HepG2 (cell line): ENCODE measurements at regions not wholly inside any gene's neighbourhood (a gene's known extent, or its start where the extent isn't known, plus 50 kb on each side); places are given as distances from the start of the nearest gene placed in this dataset.

Experiments
- ATAC-seq: fragments of 200-7000 bp; cut with Tn5 transposase; 3 replicates; pipeline ENCODE4 v1.9.1; 2020; ENCODE audit warnings: mild to moderate bottlenecking, moderate library complexity
- BruUV-seq: library from RNA; stranded (reverse); fragments of 400-500 nt; replicated peaks from 2 replicates; lab custom pipeline; 2021; lab: Mats Ljungman, UMichigan
- CTCF ChIA-PET: fragments of 300-600 bp; formaldehyde crosslinking; extraction: SDS; loops from one replicate; lab custom pipeline; 2021; ENCODE audit warnings: low total read pairs, inconsistent platforms, low intra/inter-chr PET ratio; lab: Yijun Ruan, JAX
- POLR2A ChIA-PET: fragments of 350-600 bp; sonication (Branson Sonifier 250); formaldehyde crosslinking; loops from one replicate; lab custom pipeline; 2020; ENCODE audit warnings: antibody characterized with exemption, inconsistent platforms; lab: Yijun Ruan, JAX
- DNase-seq: peaks from one replicate; pipeline ENCODE4 v3.0.0-alpha.2; 2015; ENCODE audit warnings: low spot score
- FAIRE-seq: peaks from 3 replicates; lab custom pipeline; 2011; peaks lifted over from hg19 to GRCh38; lab: Jason Lieb, UNC
- H2AFZ ChIP-seq: one replicate; pipeline ENCODE4 v1.6.1; 2011; ENCODE audit warnings: low read length, inconsistent platforms
- H3K27ac ChIP-seq: fragments of 300-600 bp; 3 replicates; pipeline ENCODE4 v1.8.0; 2011; ENCODE audit warnings: mixed run types, mild to moderate bottlenecking, mixed read lengths, low read length, inconsistent platforms; ENCODE audit not compliant: insufficient read depth; ENCODE audit errors: extremely low read length
- H3K27me3 ChIP-seq, 2 experiments: fragments of 200-600 bp in 1 of 2; 2 replicates in 1 of 2; 3 replicates in 1 of 2; pipeline versions ENCODE4 v1.6.0 to v1.8.0; 2011; ENCODE audit warnings: low read length in 2 of 2, mild to moderate bottlenecking in 2 of 2, moderate library complexity in 2 of 2, inconsistent platforms in 1 of 2; ENCODE audit not compliant: insufficient read depth in 2 of 2, control insufficient read depth in 1 of 2
- H3K36me3 ChIP-seq, 2 experiments: fragments of 200-600 bp in 1 of 2; replicated peaks in 1 of 2; 2 replicates in 1 of 2; 3 replicates in 1 of 2; pipeline versions ENCODE4 v1.5.1 to v1.8.0; 2011; ENCODE audit warnings: low read length in 2 of 2, inconsistent platforms in 1 of 2; ENCODE audit not compliant: insufficient read depth in 2 of 2, control insufficient read depth in 1 of 2
- H3K4me1 ChIP-seq: 2 replicates; pipeline ENCODE4 v1.5.1; 2012; ENCODE audit warnings: low read length, inconsistent platforms; ENCODE audit not compliant: insufficient read depth
- H3K4me2 ChIP-seq: 2 replicates; pipeline ENCODE4 v1.6.0; 2011; ENCODE audit warnings: low read depth, low read length, inconsistent platforms
- H3K4me3 ChIP-seq, 3 experiments: fragments of 200-600 bp in 1 of 3; sonication (generic), shearing (Covaris generic) in 1 of 3; replicated peaks in 1 of 3; 2 replicates each; pipeline ENCODE4 v1.5.1; 2011 to 2016; ENCODE audit warnings: low read length in 3 of 3, inconsistent platforms in 2 of 3, low read depth in 2 of 3, mild to moderate bottlenecking in 2 of 3, control low read depth in 1 of 3, mixed read lengths in 1 of 3; ENCODE audit not compliant: insufficient read depth in 1 of 3
- H3K79me2 ChIP-seq: one replicate; pipeline ENCODE4 v1.6.1; 2011; ENCODE audit warnings: low read length, inconsistent platforms; ENCODE audit not compliant: insufficient read depth
- H3K9ac ChIP-seq: 2 replicates; pipeline ENCODE4 v1.6.0; 2011; ENCODE audit warnings: mild to moderate bottlenecking, low read depth, low read length, inconsistent platforms; ENCODE audit not compliant: insufficient read depth
- H3K9me3 ChIP-seq: 2 replicates; pipeline ENCODE4 v1.5.1; 2012; ENCODE audit warnings: mild to moderate bottlenecking, low read length
- H4K20me1 ChIP-seq: 2 replicates; pipeline ENCODE4 v1.6.0; 2011; ENCODE audit warnings: inconsistent platforms, mild to moderate bottlenecking, low read length, moderate library complexity; ENCODE audit not compliant: insufficient read depth
- ASH2L ChIP-seq: fragments of 300-600, 200-600 bp; sonication (generic); IDR thresholded peaks from 2 replicates; pipeline ENCODE4 v1.7.0; 2017; ENCODE audit warnings: low read depth, mild to moderate bottlenecking, moderate library complexity, mixed read lengths, low read length; ENCODE audit not compliant: insufficient read length
- ATM ChIP-seq: fragments of 450-650 bp; IDR thresholded peaks from 2 replicates; pipeline ENCODE4 v1.7.1; 2017; ENCODE audit warnings: mild to moderate bottlenecking, borderline replicate concordance
- KAT2B ChIP-seq: fragments of 150-350 bp; IDR thresholded peaks from 2 replicates; pipeline ENCODE4 v1.6.1; 2014; ENCODE audit warnings: low read depth, low read length, borderline replicate concordance
- PHF8 ChIP-seq: sonication (generic); formaldehyde crosslinking; IDR thresholded peaks from 2 replicates; pipeline ENCODE4 v1.5.0; 2020; ENCODE audit warnings: missing genetic modification reagents
- SMYD3 ChIP-seq: sonication (generic); formaldehyde crosslinking; IDR thresholded peaks from 2 replicates; pipeline ENCODE4 v1.8.1; 2023; ENCODE audit warnings: mild to moderate bottlenecking, missing genetic modification reagents
- TARDBP ChIP-seq: sonication (generic); formaldehyde crosslinking; IDR thresholded peaks from 2 replicates; pipeline ENCODE4 v1.8.0; 2022; ENCODE audit warnings: mild to moderate bottlenecking, missing genetic modification reagents
- ZC3H13 ChIP-seq: sonication (generic); formaldehyde crosslinking; IDR thresholded peaks from 2 replicates; pipeline ENCODE4 v1.8.1; 2023; ENCODE audit warnings: mild to moderate bottlenecking, missing genetic modification reagents, moderate library complexity
- ZNF207 ChIP-seq: fragments of 450-650 bp; IDR thresholded peaks from 2 replicates; pipeline ENCODE4 v1.6.1; 2016; ENCODE audit warnings: antibody characterized with exemption, borderline replicate concordance
- ZNF883 ChIP-seq: sonication (generic); formaldehyde crosslinking; IDR thresholded peaks from 2 replicates; pipeline ENCODE4 v1.5.1; 2020; ENCODE audit warnings: mild to moderate bottlenecking, missing genetic modification reagents; ENCODE audit errors: not compliant biosample characterization
- WGBS: methylation state at CpG from one replicate; pipeline ENCODE4 v1.1.6; 2017; ENCODE audit warnings: low lambda C conversion rate; 5-methylcytosine and 5-hydroxymethylcytosine counted together
- in situ Hi-C: cut with HindIII; loops from 2 replicates; pipeline ENCODE4 v1.10.0; 2017; ENCODE audit warnings: low pct_unique_long_range_greater_than_20kb; ENCODE audit not compliant: extremely low pct_ligation_motif_present
- intact Hi-C: fragments of 100-400 bp; cut with micrococcal nuclease; formaldehyde crosslinking; loops from one replicate; pipeline ENCODE4 v1.10.0; 2022; ENCODE audit not compliant: unreplicated experiment
- TF ChIP-seq, protein P1 (sequence below): sonication (generic); formaldehyde crosslinking; IDR thresholded peaks from 2 replicates; pipeline ENCODE4 v1.8.0; 2022; ENCODE audit warnings: missing genetic modification reagents, mild to moderate bottlenecking, borderline replicate concordance

DNA sequence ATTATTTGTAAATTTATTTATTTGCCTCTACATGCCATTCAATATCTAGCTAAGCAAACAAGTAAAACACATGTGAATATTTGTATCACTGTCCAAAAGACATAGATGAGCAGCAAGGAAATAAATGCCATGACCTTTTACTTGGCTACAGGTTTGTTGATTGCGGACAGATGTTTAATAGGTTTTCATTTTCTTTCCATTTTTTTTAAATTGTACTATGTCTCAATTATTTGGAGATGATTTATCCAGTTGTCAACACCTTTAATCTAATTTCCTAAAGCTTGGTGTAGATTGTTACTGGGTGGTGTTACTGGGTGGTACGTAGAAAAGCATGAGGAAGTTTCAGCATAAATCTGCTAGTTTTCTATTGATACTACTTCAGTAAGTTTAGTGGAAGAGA lies 560.6 kb upstream of the SPRY2 start:
- ATAC-seq (no peak), DNase-seq (no peak), FAIRE-seq (no peak)
- ChIA-PET CTCF (no interaction called here), POLR2A (no interaction called here)
- H3K4me1 ChIP-seq = no peaks in the 10 kb centered on the region
- no TSS peak for BruUV-seq
- no peak overlapping the region for H3K4me3 ChIP-seq
- no peaks in the 10 kb centered on the region for H3K79me2 ChIP-seq
- no peaks in the 10 kb centered on the region for H3K9me3 ChIP-seq
- H3K4me2 ChIP-seq = no peak overlapping the region
- H3K27me3 ChIP-seq = no peaks in the 10 kb centered on the region
- in situ Hi-C loops = no loop called here
- 27% methylated on average over 2 of the region's 2 CpGs for WGBS
- no peak for TF ChIP-seq ZC3H13
- no peak for TF ChIP-seq TARDBP (CRISPR knock-in tag)
- TF ChIP-seq, protein P1, sequence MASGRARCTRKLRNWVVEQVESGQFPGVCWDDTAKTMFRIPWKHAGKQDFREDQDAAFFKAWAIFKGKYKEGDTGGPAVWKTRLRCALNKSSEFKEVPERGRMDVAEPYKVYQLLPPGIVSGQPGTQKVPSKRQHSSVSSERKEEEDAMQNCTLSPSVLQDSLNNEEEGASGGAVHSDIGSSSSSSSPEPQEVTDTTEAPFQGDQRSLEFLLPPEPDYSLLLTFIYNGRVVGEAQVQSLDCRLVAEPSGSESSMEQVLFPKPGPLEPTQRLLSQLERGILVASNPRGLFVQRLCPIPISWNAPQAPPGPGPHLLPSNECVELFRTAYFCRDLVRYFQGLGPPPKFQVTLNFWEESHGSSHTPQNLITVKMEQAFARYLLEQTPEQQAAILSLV (CRISPR knock-in tag) = no peak
- no peak for TF ChIP-seq SMYD3 (CRISPR knock-in tag)
- no peak for TF ChIP-seq KAT2B
- no peak for TF ChIP-seq ZNF883 (CRISPR knock-in tag)
- no peak for TF ChIP-seq ZNF207
- no peak for TF ChIP-seq PHF8 (CRISPR knock-in tag)
- TF ChIP-seq ASH2L = no peak
- TF ChIP-seq ATM = no peak
- TF ChIP-seq, all 625 proteins: peak for 0
- no peak overlapping the region for H3K27ac ChIP-seq
- no peaks in the 10 kb centered on the region for H4K20me1 ChIP-seq
- no peak overlapping the region for H3K9ac ChIP-seq
- intact Hi-C loops = no loop called here
- H2AFZ ChIP-seq = no peak overlapping the region
- H3K36me3 ChIP-seq = no peaks in the 10 kb centered on the region
